HG02870 (cell line): ENCODE measurements at regions not wholly inside any gene's neighbourhood (a gene's known extent, or its start where the extent isn't known, plus 50 kb on each side); places are given as distances from the start of the nearest gene placed in this dataset.

Source experiments
- ATAC-seq: cut with Tn5 transposase; IDR thresholded peaks from one replicate; pipeline ENCODE4 v1.9.1; 2021; ENCODE audit warnings: mild to moderate bottlenecking, moderate library complexity; ENCODE audit not compliant: unreplicated experiment

- ATAC-seq: no peak
Measured at GRCh38 chr18:38010971-38011857, 445.6 kb upstream of the CELF4 start.

DNA sequence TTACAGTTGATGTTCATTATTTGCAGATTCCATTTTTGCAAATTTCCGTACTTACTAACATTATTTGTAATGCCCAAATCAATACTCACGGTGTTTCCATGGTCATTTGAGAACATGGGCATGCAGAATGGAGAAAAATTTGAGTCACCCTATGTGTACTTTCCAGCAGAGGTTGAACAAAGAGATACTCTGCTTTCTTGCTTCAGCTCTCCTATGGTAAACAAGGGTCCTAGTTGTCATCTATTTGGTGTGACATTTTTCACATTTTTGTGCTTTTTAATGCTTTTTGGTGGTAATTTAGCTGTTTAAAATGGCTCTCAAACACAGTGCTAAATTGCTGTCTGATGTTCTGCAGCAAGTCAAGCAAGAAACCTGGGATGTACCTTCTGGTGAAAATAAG lies 444.4 kb upstream of the CELF4 start:
- ATAC-seq: no peak

DNA sequence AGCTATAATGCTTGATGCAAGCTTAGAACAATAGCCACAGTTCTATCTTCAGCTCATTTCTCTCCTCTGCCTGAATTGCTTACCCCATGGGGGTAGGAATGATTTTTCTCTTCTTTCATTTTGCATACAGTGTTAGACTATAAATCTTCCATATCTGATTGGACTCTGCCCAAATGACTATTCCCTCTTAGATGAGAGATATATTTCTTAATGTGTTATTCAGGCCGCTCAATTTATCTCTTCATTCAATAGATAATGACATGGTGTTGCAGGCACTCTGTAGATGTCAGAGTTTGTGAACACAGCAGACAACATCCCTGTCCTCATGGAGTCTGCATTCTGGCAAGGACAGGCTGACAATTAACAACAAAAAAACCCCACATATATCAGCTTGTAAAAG lies 443.7 kb upstream of the CELF4 start:
- no peak for ATAC-seq

DNA sequence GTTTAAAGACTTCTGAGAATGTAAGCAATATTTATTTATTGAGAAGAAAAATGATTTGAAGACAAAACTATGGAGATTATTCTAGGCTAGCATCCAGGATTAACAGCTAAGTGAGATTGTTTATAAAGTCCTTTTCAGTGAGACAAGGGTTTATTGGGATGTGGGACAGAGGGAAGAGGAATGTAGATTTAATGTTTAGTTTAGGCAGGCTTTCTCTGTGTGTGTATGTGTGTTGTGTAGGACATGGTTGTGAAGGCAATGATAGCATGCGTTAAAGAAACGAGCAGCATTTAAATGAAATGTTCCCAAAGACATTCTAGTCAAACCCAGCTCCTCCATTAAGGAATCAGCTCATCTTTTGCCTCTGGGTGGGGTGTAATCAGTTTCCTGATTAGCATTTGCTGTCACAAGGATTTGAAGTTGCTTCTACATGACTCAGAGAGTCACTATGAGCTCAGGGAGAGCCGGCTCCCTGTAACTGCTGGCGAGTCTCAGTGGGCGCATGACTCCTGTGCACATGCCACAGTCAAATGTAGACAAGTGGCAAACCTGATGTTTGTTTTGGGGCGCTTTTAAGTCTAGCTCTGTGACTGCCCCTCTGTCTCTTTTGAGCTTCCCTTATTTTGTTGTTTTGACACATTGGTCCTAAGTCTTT lies 442.2 kb upstream of the CELF4 start:
- ATAC-seq: no peak

- no peak for ATAC-seq
Measured at GRCh38 chr18:38007026-38007425, 441.4 kb upstream of the CELF4 start.

DNA sequence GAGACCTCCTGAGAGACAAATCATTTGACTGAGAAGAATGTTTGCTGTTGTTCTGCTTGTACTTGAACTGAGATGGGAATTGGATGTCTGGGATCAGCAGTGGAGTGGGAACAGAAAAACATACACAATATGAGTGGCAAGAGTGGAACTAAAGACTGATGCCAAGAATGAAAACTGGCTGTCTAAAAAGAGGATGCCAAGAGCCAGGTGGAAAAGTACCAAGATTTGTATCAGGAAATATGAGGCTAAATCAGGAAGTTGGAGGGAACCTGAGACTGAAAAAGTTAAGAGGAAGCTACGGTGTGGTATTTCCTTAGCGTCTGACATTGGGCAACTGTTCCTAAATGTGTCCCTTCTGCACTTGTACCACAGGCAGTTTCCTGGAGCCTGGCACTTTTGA lies 440.9 kb upstream of the CELF4 start:
- no peak for ATAC-seq

DNA sequence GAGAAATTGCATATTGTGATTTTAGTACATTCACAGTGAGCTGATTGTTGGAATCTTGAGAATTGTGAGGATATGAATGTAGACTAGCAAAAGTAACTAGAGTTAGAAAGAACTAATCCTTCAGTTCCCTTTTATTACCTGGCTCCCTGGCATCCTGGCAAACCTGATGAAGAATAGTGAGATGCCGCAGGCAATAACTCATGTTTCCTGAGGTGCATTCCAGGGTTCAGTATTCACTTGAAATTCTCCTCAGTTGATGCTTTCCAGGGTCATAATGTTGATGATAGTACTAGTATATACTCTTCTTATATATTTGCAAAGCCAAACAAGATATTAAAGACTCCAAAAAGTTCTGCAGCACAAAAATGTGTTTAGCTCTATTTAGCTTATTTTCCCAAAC lies 432.1 kb upstream of the CELF4 start:
- ATAC-seq: no peak

DNA sequence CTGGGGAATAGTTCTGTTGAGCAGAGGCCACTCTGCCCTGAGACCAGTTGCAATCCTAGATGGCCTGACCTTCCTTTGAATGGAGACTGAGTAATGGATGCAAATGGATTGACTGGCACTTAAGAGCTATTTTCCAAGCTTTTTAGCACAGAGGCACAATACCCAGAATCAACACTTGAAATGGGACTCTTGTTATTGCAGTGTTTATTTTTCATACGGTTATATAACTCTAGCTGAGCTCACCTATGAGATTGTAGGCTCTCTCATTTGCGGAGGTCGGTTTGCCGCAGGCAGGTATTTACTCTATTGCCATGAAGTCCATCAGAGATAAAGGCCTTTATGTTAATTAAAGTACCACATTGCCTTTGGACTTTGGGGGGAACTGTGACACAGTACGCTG lies 422.3 kb upstream of the CELF4 start:
- no peak for ATAC-seq

- ATAC-seq: no peak
Measured at GRCh38 chr18:37986665-37987064, 421.1 kb upstream of the CELF4 start.

GRCh38 chr18:37985126-37985525 lies 419.5 kb upstream of the CELF4 start:
- no peak for ATAC-seq

DNA sequence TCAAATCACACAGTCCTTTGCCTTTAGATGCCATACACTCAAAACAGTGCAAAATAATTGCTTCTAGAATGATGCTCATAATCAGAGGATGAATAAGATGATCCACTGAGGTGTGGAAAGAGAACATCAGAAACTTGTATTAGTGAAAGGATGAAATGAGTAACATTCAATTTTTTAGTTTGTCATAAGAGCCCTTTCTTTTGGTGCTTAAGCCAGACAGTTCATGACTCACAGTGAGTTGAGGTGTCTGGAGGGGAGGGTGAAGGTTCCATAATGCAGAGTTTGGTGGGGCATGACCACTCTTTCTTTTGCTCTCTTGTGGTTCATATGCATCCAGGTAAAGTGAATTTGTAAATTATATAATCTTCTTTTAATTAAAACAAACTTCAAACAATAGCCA lies 415.0 kb upstream of the CELF4 start:
- ATAC-seq: no peak

DNA sequence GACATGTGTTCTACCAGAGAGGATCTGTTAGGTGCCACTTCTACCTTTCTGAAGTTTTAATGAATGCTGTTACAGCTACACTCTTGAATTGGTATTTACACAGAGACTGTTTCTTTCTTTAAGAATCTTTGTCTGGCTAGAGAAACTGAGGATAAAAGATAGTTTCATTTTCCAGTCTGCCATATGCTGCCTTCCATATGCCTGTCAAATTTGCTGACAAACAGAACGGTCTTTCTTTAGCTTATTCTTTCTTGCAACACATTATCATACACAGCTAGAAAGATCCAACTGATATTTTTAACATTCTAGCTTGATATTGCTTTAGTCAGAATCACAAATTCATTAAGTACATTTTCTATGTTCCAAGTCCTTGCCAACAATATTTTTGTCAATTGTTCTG lies 409.8 kb upstream of the CELF4 start:
- ATAC-seq: no peak

DNA sequence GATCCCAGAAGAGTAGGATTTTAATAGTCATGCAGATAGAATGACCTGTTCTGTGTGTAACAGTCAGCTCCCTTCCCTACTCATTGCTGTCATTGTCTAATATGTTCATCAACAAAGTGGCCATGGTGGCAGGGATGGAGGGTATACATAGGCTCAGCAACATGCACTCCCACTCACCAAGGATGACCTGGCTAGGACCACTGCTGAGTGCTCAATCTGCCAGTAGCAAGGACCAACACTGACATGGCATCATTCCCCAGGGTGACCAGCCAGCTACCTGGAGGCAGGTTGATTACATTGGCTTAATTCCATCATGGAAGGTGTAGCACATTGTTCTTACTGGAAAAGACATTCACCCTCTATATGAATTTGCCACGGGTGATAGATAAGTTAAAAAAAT lies 401.7 kb upstream of the CELF4 start:
- ATAC-seq: no peak

DNA sequence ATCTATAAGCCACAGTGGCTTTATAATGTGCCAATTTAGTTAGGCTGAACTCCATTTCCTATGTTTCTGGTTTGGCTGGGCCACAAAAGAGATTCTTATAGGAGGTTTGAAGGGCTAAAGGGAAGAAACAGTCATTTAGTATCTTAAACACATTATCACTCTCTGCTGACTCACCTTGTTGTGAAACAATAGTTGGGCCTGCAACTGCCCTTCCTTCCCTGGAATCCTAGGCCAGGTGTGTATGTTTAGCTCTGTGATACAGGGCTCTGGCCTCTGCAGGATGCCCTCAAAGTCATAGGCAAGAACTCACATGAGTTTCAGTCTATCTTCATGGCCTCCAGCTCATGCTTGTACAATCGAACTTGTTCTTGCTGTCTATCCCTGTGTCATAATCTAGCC lies 400.0 kb upstream of the CELF4 start:
- no peak for ATAC-seq

DNA sequence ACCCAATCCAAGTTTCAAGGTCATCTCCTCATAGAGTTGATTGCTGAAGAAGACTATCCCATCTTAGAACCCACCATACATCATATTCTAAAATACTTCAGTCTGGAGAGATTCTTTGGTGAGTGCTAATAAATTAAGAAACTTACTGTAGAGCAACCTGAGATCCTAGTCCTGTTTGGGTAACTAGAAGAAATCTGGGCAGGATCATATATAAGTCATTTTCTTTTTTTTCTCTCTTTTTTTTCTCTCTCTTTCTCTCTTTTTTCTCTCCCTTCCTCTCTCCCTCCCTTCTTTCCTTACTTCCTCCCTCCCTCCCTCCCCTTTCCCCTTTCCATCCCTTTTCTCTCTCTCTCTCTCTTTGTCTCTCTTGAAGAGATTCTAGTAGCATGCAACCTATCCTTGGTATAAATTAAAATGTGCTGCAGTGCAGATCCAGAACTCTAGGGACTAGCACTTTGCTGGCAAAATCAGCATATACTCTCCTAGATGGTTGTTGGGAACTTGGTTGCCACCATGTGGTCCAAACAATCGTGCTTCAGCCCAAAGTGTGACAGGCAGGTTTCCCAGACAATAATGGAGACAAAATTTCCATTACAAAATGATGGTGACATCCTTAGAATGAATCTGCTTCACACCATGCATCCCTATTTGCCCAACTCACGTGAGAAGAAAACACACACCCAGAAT lies 399.4 kb upstream of the CELF4 start:
- no peak for ATAC-seq

DNA sequence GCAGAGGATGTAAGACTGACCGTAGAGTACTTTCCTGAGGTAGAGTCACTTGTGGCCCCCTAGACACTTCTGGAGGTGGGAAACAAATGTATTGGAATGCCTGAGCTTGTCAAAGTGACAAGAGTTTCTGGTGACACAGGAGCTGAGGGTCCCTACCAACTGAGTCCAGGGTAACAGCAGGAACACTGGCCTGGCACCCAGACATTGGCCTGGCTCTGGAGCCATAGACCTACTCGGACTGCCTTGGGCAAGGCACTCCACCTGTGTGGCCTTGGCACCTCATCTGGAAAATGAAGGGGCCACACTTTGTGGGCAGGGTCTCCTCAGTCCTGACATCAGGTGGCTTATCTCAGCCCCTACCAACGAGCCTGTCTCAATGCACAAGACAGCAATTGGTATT lies 398.2 kb upstream of the CELF4 start:
- ATAC-seq: no peak

DNA sequence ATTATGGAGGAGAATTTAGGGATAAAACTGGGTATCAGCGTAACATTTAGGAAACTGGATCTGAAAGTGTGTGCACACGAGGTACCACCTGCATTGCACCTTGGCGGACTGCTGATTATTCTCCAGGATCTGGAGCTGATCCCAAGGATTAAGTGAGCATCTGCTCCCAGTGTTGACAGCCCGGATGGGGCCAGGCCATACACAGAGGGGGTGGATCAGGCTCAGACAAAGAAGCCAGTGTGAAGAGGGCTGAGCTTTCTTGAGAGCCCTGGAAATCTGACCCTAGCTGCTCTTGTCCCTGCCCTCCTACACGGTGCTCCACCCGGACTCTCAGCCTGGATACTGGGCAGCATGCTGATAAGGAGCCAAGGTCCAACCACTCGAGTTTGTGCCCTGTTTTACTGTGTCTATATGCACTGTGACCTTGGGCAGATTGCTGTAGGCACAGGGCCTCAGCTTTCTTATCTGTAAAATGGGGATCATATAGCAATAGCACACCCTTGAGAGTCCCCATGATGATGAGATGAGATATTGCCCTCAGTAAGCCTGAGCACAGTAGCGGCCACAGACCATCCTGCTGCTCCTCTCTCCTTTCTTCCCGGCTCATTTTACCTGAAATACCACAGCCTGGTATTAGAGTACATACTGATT lies 396.8 kb upstream of the CELF4 start:
- no peak for ATAC-seq

GRCh38 chr18:37958499-37958898 lies 392.9 kb upstream of the CELF4 start:
- no peak for ATAC-seq

- no peak for ATAC-seq
Measured at GRCh38 chr18:37956902-37957301, 391.3 kb upstream of the CELF4 start.

DNA sequence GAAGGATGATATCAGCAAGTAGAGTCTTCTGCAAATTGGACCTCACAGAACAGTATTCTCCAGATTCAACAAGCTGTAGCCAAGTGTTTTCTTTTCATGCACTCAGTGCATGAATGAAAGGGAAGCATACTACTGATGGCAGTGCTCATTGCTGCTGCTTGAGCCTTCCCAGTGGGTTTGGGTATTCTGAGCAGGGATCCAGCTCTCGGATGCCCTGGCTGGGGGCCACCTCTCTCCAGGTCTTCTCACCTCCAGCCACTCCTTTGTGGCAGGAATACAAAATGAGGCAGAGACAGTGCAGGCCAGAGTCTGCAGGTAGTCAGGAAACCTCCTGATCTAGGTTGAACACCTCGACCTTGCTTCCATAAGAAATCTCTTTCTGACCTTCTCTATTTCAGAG lies 390.4 kb upstream of the CELF4 start:
- no peak for ATAC-seq

GRCh38 chr18:37955201-37955600 lies 389.6 kb upstream of the CELF4 start:
- ATAC-seq: no peak
